H1 (cell line): ENCODE measurements at regions not wholly inside any gene's neighbourhood (a gene's known extent, or its start where the extent isn't known, plus 50 kb on each side); places are given as distances from the start of the nearest gene placed in this dataset.

Experiments used
- CTCF ChIA-PET: fragments of 300-600 bp; sonication (Branson Sonifier 250); formaldehyde crosslinking; loops from one replicate; lab custom pipeline; 2021; ENCODE audit not compliant: partially characterized antibody; lab: Charles Lee
- POLR2A ChIA-PET: fragments of 300-600 bp; sonication (Branson Sonifier 250); formaldehyde crosslinking; loops from one replicate; lab custom pipeline; 2021; ENCODE audit warnings: inconsistent platforms; ENCODE audit not compliant: partially characterized antibody; lab: Charles Lee
- DNase-seq, 2 experiments: peaks; one replicate each; pipeline versions ENCODE4 v3.0.0 to v3.0.0-alpha.2; 2010 to 2022; ENCODE audit warnings: low spot score in 2 of 2, low read depth in 1 of 2, mixed read lengths in 1 of 2
- FAIRE-seq: peaks from 2 replicates; lab custom pipeline; 2011; peaks lifted over from hg19 to GRCh38; lab: Jason Lieb, UNC
- H2AFZ ChIP-seq: 2 replicates; pipeline ENCODE4 v1.8.1; 2012; ENCODE audit warnings: low read length, inconsistent platforms
- H2AK5ac ChIP-seq: 2 replicates; pipeline ENCODE4 v1.6.1; 2013; ENCODE audit warnings: low read depth, low read length
- H2BK120ac ChIP-seq: replicated peaks from 2 replicates; pipeline ENCODE3; 2013; ENCODE audit warnings: low read depth, low read length, inconsistent platforms
- H2BK12ac ChIP-seq: 2 replicates; pipeline ENCODE4 v1.6.1; 2013; ENCODE audit warnings: low read depth, low read length
- H2BK15ac ChIP-seq: 2 replicates; pipeline ENCODE4 v1.6.1; 2013; ENCODE audit warnings: low read length
- H2BK20ac ChIP-seq: 2 replicates; pipeline ENCODE4 v1.6.1; 2013; ENCODE audit warnings: low read length
- H2BK5ac ChIP-seq: 2 replicates; pipeline ENCODE4 v1.6.1; 2013; ENCODE audit warnings: low read depth, low read length
- H3K14ac ChIP-seq: 2 replicates; pipeline ENCODE4 v1.6.1; 2013; ENCODE audit warnings: inconsistent platforms; ENCODE audit not compliant: insufficient read length
- H3K18ac ChIP-seq: 2 replicates; pipeline ENCODE4 v1.6.1; 2013; ENCODE audit warnings: low read length; ENCODE audit errors: extremely low read depth
- H3K23ac ChIP-seq: 2 replicates; pipeline ENCODE4 v1.6.1; 2013; ENCODE audit warnings: inconsistent platforms; ENCODE audit not compliant: insufficient read length
- H3K23me2 ChIP-seq: 2 replicates; pipeline ENCODE4 v1.6.1; 2013; ENCODE audit warnings: low read depth, low read length
- H3K27ac ChIP-seq: 2 replicates; pipeline ENCODE4 v1.6.1; 2011; ENCODE audit warnings: low read depth, low read length, inconsistent platforms
- H3K27me3 ChIP-seq, 4 experiments: replicated peaks in 1 of 4; 1 replicate in 1 of 4; 2 replicates in 3 of 4; pipeline versions ENCODE4 v1.6.1 to v1.8.1; 2011 to 2013; ENCODE audit warnings: low read length in 3 of 4, mild to moderate bottlenecking in 3 of 4, inconsistent platforms in 2 of 4, mixed read lengths in 2 of 4, moderate library complexity in 1 of 4; ENCODE audit not compliant: control insufficient read depth in 3 of 4, insufficient read depth in 3 of 4; ENCODE audit errors: extremely low read depth in 1 of 4
- H3K36me3 ChIP-seq, 4 experiments: 2 replicates each; pipeline versions ENCODE4 v1.6.1 to v1.8.1; 2011 to 2013; ENCODE audit warnings: mild to moderate bottlenecking in 4 of 4, low read length in 3 of 4, moderate library complexity in 2 of 4, control low read depth in 1 of 4, inconsistent platforms in 1 of 4; ENCODE audit not compliant: insufficient read depth in 4 of 4, control insufficient read depth in 2 of 4
- H3K4ac ChIP-seq: replicated peaks from 2 replicates; pipeline ENCODE3; 2013; ENCODE audit warnings: low read length, low read depth, mixed read lengths, inconsistent platforms; ENCODE audit not compliant: insufficient read length
- H3K4me1 ChIP-seq, 4 experiments: replicated peaks in 1 of 4; 1 replicate in 1 of 4; 2 replicates in 3 of 4; pipeline versions ENCODE4 v1.6.1 to v1.8.1; 2011 to 2013; ENCODE audit warnings: low read length in 3 of 4, inconsistent platforms in 2 of 4, mixed read lengths in 1 of 4; ENCODE audit not compliant: insufficient read depth in 4 of 4, control insufficient read depth in 3 of 4
- H3K4me2 ChIP-seq, 2 experiments: 2 replicates each; pipeline versions ENCODE4 v1.6.1 to v1.8.1; 2011 to 2013; ENCODE audit warnings: low read depth in 2 of 2, low read length in 2 of 2, control low read depth in 1 of 2, inconsistent platforms in 1 of 2, mild to moderate bottlenecking in 1 of 2; ENCODE audit not compliant: insufficient read depth in 1 of 2
- H3K4me3 ChIP-seq, 4 experiments: fragments of 200-600, 300-600 bp in 1 of 4; sonication (generic), shearing (Covaris generic), sonication (Bioruptor Twin) in 1 of 4; 2 replicates each; pipeline versions ENCODE4 v1.5.1 to v1.8.1; 2011 to 2016; ENCODE audit warnings: low read length in 4 of 4, low read depth in 3 of 4, control low read depth in 2 of 4, inconsistent platforms in 2 of 4, mild to moderate bottlenecking in 2 of 4, mixed read lengths in 1 of 4, moderate library complexity in 1 of 4; ENCODE audit not compliant: insufficient read depth in 2 of 4; ENCODE audit errors: extremely low read depth in 1 of 4
- H3K56ac ChIP-seq: replicated peaks from 2 replicates; pipeline ENCODE3; 2013; ENCODE audit warnings: low read depth, mild to moderate bottlenecking, mixed read lengths, low read length, inconsistent platforms; ENCODE audit not compliant: insufficient read length
- H3K79me1 ChIP-seq: 2 replicates; pipeline ENCODE4 v1.6.1; 2013; ENCODE audit warnings: low read depth, low read length, control low read depth
- H3K79me2 ChIP-seq, 2 experiments: 2 replicates each; pipeline versions ENCODE4 v1.6.1 to v1.8.1; 2012 to 2013; ENCODE audit warnings: low read length in 2 of 2, mild to moderate bottlenecking in 2 of 2, inconsistent platforms in 1 of 2; ENCODE audit not compliant: insufficient read depth in 2 of 2, control insufficient read depth in 1 of 2
- H3K9ac ChIP-seq, 4 experiments: replicated peaks in 1 of 4; 1 replicate in 1 of 4; 2 replicates in 3 of 4; pipeline versions ENCODE4 v1.6.1 to v1.8.1; 2011 to 2013; ENCODE audit warnings: low read depth in 3 of 4, low read length in 3 of 4, control low read depth in 2 of 4, mild to moderate bottlenecking in 2 of 4, moderate library complexity in 2 of 4, inconsistent platforms in 1 of 4; ENCODE audit errors: extremely low read depth in 1 of 4
- H3K9me3 ChIP-seq, 2 experiments: 2 replicates each; pipeline versions ENCODE4 v1.6.1 to v1.8.1; 2012 to 2013; ENCODE audit warnings: mild to moderate bottlenecking in 2 of 2, moderate library complexity in 2 of 2, control low read depth in 1 of 2, inconsistent platforms in 1 of 2, low read depth in 1 of 2, low read length in 1 of 2, mixed read lengths in 1 of 2; ENCODE audit not compliant: insufficient read depth in 2 of 2
- H4K20me1 ChIP-seq, 2 experiments: replicated peaks in 1 of 2; 2 replicates each; pipeline versions ENCODE3 to v1.8.1; 2011 to 2013; ENCODE audit warnings: inconsistent platforms in 2 of 2, low read length in 2 of 2, mild to moderate bottlenecking in 1 of 2; ENCODE audit not compliant: insufficient read depth in 2 of 2, control insufficient read depth in 1 of 2
- H4K5ac ChIP-seq: 2 replicates; pipeline ENCODE4 v1.6.1; 2013; ENCODE audit warnings: low read length, low read depth, mixed read lengths, inconsistent platforms; ENCODE audit not compliant: insufficient read length
- H4K8ac ChIP-seq: 2 replicates; pipeline ENCODE4 v1.8.0; 2013; ENCODE audit warnings: mild to moderate bottlenecking, moderate library complexity, low read length, inconsistent platforms; ENCODE audit not compliant: insufficient read depth; ENCODE audit errors: extremely low read depth
- H4K91ac ChIP-seq: replicated peaks from 2 replicates; pipeline ENCODE3; 2013; ENCODE audit warnings: low read length, mixed read lengths, inconsistent platforms; ENCODE audit not compliant: insufficient read length
- CBX8 ChIP-seq: fragments of 300-800, 300-1000 bp; sonication (generic); IDR thresholded peaks from 2 replicates; pipeline ENCODE4 v1.7.1; 2016; ENCODE audit warnings: low read depth, low read length, borderline replicate concordance
- CREB1 ChIP-seq: IDR thresholded peaks from 2 replicates; pipeline ENCODE4 v1.6.1; 2012; ENCODE audit warnings: inconsistent platforms
- E2F6 ChIP-seq: IDR thresholded peaks from 2 replicates; pipeline ENCODE4 v1.6.1; 2012; ENCODE audit warnings: inconsistent platforms
- EP300 ChIP-seq, 2 experiments: IDR thresholded peaks; 1 replicate in 1 of 2; 2 replicates in 1 of 2; pipeline ENCODE4 v1.6.1; 2011 to 2012; ENCODE audit warnings: low read depth in 2 of 2, low read length in 2 of 2, mild to moderate bottlenecking in 2 of 2, borderline replicate concordance in 1 of 2, inconsistent platforms in 1 of 2, moderate library complexity in 1 of 2
- GTF2F1 ChIP-seq: IDR thresholded peaks from 2 replicates; pipeline ENCODE4 v1.6.1; 2012; ENCODE audit warnings: low read depth, low read length, improper control_type of control experiment, borderline replicate concordance
- KDM1A ChIP-seq: fragments of 200-600, 300-600 bp; sonication (generic); IDR thresholded peaks from 2 replicates; pipeline ENCODE4 v1.7.1; 2016; ENCODE audit warnings: mild to moderate bottlenecking, low read length, borderline replicate concordance
- KDM4A ChIP-seq: IDR thresholded peaks from one replicate; pipeline ENCODE4 v1.7.1; 2012; ENCODE audit warnings: low read depth, mild to moderate bottlenecking, moderate library complexity, low read length, inconsistent platforms; ENCODE audit not compliant: severe bottlenecking
- PHF8 ChIP-seq: fragments of 200-600 bp; sonication (generic); conservative IDR thresholded peaks from 2 replicates; pipeline ENCODE4 v1.7.1; 2012; ENCODE audit warnings: low read depth, mild to moderate bottlenecking, inconsistent platforms, low read length, moderate library complexity
- POU5F1 ChIP-seq: IDR thresholded peaks from 2 replicates; pipeline ENCODE4 v1.6.1; 2011; ENCODE audit warnings: low read depth, mild to moderate bottlenecking, low read length, moderate library complexity
- RAD21 ChIP-seq, 2 experiments: IDR thresholded peaks in 1 of 2; conservative IDR thresholded peaks in 1 of 2; 2 replicates each; pipeline ENCODE4 v1.6.1; 2011; ENCODE audit warnings: low read depth in 2 of 2, low read length in 2 of 2, improper control_type of control experiment in 1 of 2, inconsistent platforms in 1 of 2, mild to moderate bottlenecking in 1 of 2, moderate library complexity in 1 of 2
- USF2 ChIP-seq: IDR thresholded peaks from 2 replicates; pipeline ENCODE4 v1.6.1; 2011; ENCODE audit warnings: low read length, improper control_type of control experiment
- WGBS, 2 experiments: shearing (Covaris generic) in 1 of 2; methylation state at CpG; one replicate each; pipeline versions ENCODE4 v1.1.6 to v1.1.7; 2013 to 2015; ENCODE audit warnings: low lambda C conversion rate in 2 of 2, mixed read lengths in 2 of 2, inconsistent platforms in 1 of 2, low coverage in 1 of 2, missing lambda C conversion rate in 1 of 2; ENCODE audit not compliant: insufficient replicate concordance in 2 of 2, insufficient coverage in 1 of 2, insufficient read length in 1 of 2; ENCODE audit errors: extremely low coverage in 1 of 2, missing lambda C conversion rate in 1 of 2; 5-methylcytosine and 5-hydroxymethylcytosine counted together

DNA sequence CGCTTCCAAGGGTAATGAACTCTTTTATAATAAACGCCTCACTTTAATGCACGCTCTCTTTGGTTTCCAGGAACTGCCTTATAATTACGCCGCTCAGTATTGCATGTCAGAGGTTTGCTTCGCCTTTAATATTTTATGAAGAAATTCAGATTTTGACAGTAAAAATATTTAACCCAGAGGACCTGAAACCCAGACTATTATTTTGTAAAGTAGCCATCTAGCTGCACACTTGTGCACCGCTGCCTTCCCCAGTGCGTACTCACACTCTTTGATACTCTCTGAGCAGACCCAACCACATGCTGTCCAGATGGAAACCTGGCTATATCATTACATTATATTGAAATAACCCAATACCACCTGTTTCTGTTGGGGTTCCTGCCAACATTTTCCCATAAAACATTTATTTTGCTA, 270.1 kb downstream of the C1D start:
- Histone ChIP-seq H3K9me3 (no peaks in the 10 kb centered on the region), H2BK15ac (no peak overlapping the region), H3K36me3 (no peaks in the 10 kb centered on the region), H3K79me2 (no peaks in the 10 kb centered on the region), H2BK12ac (no peak overlapping the region), H3K27ac (no peak overlapping the region), H3K23me2 (no peaks in the 10 kb centered on the region; the same call in 1 of the 2 replicates), H3K14ac (no peak overlapping the region), H3K79me1 (no peaks in the 10 kb centered on the region), H4K5ac (no peak overlapping the region), H2AFZ (no peak overlapping the region), H4K91ac (no peak overlapping the region), H3K4me1 (no peaks in the 10 kb centered on the region), H2BK5ac (no peak overlapping the region), H2BK120ac (no peak overlapping the region), H4K8ac (no peak overlapping the region), H3K9ac (no peak overlapping the region), H4K20me1 (no peaks in the 10 kb centered on the region), H3K56ac (no peak overlapping the region), H2BK20ac (no peak overlapping the region), H3K27me3 (no peaks in the 10 kb centered on the region), H3K4me2 (no peak overlapping the region), H2AK5ac (no peak overlapping the region), H3K4me3 (no peak overlapping the region), H3K4ac (no peak overlapping the region), H3K18ac (no peak overlapping the region), H3K23ac (no peak overlapping the region)
- 93% methylated on average over 8 of the region's 8 CpGs; no CpG with 5 or more reads in 1 of the 2 experiments for WGBS, 2 experiments
- ChIA-PET CTCF (interaction anchor here (0.7 kb wide), 1 partner anchor 63 kb away, joined by 4 read pairs; no protein-coding TSS in a partner anchor), POLR2A (no interaction called here)
- DNase-seq (no peak), FAIRE-seq (no peak)
- no peak for TF ChIP-seq CBX8
- TF ChIP-seq CREB1, result no peak
- no peak for TF ChIP-seq EP300 (IDR thresholded peaks at IDR 0.05; ENCODE audit: borderline replicate concordance in 1 of 2, low read depth in 2 of 2, low read length in 2 of 2)
- TF ChIP-seq RAD21 (IDR thresholded peaks at IDR 0.05 in 1 of 2, conservative IDR thresholded peaks at IDR 0.05 in 1 of 2; ENCODE audit: low read depth in 2 of 2, low read length in 2 of 2), result no peak
- TF ChIP-seq GTF2F1, result no peak
- TF ChIP-seq PHF8, result no peak
- no peak for TF ChIP-seq E2F6
- TF ChIP-seq POU5F1, result no peak
- no peak for TF ChIP-seq USF2
- TF ChIP-seq KDM4A, result no peak
- no peak for TF ChIP-seq KDM1A
